Parathyroid adenoma (tissue), 2 donors: ENCODE measurements at regions not wholly inside any gene's neighbourhood (a gene's known extent, or its start where the extent isn't known, plus 50 kb on each side); places are given as distances from the start of the nearest gene placed in this dataset.

Experiments used
- H2AFZ ChIP-seq: fragments of 300-600 bp; sonication (generic); one replicate; pipeline ENCODE4 v1.7.0; 2017; ENCODE audit warnings: antibody characterized with exemption, mild to moderate bottlenecking
- H3K27ac ChIP-seq: fragments of 300-600 bp; sonication (generic); one replicate; pipeline ENCODE4 v1.7.0; 2017
- H3K27me3 ChIP-seq: fragments of 300-600 bp; sonication (generic); one replicate; pipeline ENCODE4 v1.7.0; 2017; ENCODE audit warnings: low read length; ENCODE audit not compliant: control insufficient read depth, insufficient read depth
- H3K36me3 ChIP-seq: fragments of 300-600 bp; sonication (generic); one replicate; pipeline ENCODE4 v1.7.0; 2017; ENCODE audit warnings: low read length; ENCODE audit not compliant: control insufficient read depth, insufficient read depth
- H3K4me1 ChIP-seq: fragments of 300-600 bp; sonication (generic); one replicate; pipeline ENCODE4 v1.7.0; 2017; ENCODE audit warnings: control low read depth
- H3K4me2 ChIP-seq: fragments of 300-600 bp; sonication (generic); one replicate; pipeline ENCODE4 v1.7.0; 2017; ENCODE audit warnings: low read length
- H3K4me3 ChIP-seq: fragments of 300-600 bp; sonication (generic); one replicate; pipeline ENCODE4 v1.7.0; 2017; ENCODE audit warnings: low read depth, low read length
- H3K79me2 ChIP-seq: fragments of 300-600 bp; sonication (generic); one replicate; pipeline ENCODE4 v1.7.0; 2017; ENCODE audit warnings: control low read depth
- H3K9ac ChIP-seq: fragments of 300-600 bp; sonication (generic); one replicate; pipeline ENCODE4 v1.7.0; 2017; ENCODE audit warnings: mild to moderate bottlenecking
- H3K9me3 ChIP-seq: fragments of 300-600 bp; sonication (generic); one replicate; pipeline ENCODE4 v1.7.0; 2017; ENCODE audit warnings: low read length; ENCODE audit not compliant: control insufficient read depth
- TF ChIP-seq, protein P1 (sequence below): fragments of 300-600 bp; sonication (generic); IDR thresholded peaks from one replicate; pipeline ENCODE4 v1.7.0; 2017; ENCODE audit warnings: antibody characterized with exemption, mild to moderate bottlenecking
- donor health status: primary hyperparathyroidism.

DNA sequence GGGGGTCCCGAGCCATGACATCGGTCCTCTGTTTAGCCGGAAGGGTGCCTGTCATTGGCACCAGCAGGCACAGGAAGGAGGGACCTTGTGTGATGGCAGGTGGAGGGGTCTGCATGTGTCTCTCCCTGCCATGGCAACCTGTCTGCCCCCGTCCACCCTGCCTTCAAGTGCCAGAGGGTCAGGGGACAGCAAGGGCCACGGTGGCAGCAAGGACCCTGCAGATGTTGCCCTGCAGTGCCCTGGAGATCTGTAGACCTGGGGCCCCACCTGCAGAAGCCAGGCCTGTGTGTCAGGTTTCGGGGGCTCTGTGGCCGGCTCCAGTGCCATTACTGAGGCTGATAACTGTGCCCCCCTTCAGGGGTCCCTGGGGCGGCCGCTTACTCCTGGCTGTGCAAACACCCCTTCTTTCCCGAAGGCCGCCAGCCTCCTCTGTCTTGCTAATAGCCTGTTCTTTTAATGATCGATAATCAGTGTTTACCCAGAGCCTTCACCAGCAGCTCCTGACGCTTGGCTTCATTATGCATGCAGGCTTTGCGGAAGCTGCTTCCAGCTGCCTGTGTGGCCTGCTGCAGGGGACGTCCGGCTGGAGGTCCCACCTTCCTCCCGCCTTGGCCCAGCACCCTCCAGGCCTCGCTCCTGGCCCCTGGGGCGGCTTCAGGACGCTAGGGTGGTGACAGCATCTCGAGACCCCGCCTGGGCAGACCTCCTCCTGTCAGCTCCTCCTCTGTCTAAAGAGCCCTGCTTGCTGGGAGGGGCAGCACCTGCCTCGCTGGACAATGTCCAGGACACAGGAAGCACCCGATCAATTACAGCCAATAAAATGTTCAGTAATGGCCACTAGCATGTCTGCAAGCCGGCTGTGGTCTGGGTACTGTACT is 153.0 kb downstream of the KIF26A start:
- Histone ChIP-seq H3K36me3 (no peaks in the 10 kb centered on the region), H3K4me3 (no peak overlapping the region), H3K9ac (no peak overlapping the region), H3K27me3 (no peaks in the 10 kb centered on the region), H3K4me1 (no peaks in the 10 kb centered on the region), H3K79me2 (no peaks in the 10 kb centered on the region), H3K9me3 (no peaks in the 10 kb centered on the region), H2AFZ (no peak overlapping the region), H3K27ac (no peak overlapping the region), H3K4me2 (no peak overlapping the region)
- TF ChIP-seq, protein P1, sequence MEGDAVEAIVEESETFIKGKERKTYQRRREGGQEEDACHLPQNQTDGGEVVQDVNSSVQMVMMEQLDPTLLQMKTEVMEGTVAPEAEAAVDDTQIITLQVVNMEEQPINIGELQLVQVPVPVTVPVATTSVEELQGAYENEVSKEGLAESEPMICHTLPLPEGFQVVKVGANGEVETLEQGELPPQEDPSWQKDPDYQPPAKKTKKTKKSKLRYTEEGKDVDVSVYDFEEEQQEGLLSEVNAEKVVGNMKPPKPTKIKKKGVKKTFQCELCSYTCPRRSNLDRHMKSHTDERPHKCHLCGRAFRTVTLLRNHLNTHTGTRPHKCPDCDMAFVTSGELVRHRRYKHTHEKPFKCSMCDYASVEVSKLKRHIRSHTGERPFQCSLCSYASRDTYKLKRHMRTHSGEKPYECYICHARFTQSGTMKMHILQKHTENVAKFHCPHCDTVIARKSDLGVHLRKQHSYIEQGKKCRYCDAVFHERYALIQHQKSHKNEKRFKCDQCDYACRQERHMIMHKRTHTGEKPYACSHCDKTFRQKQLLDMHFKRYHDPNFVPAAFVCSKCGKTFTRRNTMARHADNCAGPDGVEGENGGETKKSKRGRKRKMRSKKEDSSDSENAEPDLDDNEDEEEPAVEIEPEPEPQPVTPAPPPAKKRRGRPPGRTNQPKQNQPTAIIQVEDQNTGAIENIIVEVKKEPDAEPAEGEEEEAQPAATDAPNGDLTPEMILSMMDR = no peak

DNA sequence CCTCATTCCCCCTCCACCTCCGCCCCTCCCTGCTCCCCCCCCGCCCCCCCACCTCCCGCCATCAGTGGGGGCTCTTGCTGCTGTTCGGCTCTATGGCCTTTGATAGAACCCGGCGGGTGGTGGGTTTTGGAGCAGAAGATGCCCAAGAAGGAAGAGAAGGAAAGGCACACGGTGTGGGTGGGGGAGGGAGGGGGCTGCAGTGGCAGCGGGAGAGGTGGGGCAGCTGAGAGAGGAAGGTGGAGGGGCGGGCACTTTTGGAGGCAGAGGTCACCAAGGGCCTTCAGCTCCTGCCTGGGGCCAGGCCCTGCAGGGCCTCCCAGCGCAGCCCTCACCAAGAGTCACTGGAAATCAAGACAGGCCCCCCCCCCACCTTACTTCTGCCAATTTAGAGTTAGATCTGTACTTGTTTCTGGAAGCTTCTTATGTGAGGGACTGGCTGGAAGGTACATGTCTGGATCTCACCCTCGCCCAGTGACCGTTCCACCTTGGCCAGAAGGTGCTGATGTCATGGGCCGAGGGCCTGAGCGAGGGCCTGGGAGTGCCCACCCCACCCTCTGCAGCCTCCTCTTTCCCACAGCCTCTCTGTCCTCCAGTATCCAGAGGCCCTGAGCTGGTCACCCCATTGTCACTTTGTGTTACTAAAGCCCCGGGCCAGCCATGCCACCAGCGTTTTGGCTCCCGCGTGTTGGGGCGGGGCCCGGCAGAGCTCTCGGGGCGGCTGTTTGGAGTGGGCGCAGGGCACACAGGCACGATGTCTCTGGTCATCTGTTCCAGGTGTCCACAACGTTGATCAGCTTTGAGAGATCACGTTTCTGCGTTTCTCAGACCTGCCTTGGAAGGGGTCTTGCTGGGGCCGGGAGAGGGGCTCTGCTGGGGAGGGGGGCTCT is 153.9 kb downstream of the KIF26A start:
- no peaks in the 10 kb centered on the region for H3K36me3 ChIP-seq
- TF ChIP-seq, protein P1 = no peak
- H3K27me3 ChIP-seq = no peaks in the 10 kb centered on the region
- no peaks in the 10 kb centered on the region for H3K79me2 ChIP-seq
- H3K9ac ChIP-seq = no peak overlapping the region
- H3K4me3 ChIP-seq = no peak overlapping the region
- H3K9me3 ChIP-seq = no peaks in the 10 kb centered on the region
- H3K4me1 ChIP-seq = no peaks in the 10 kb centered on the region
- H2AFZ ChIP-seq = no peak overlapping the region
- no peak overlapping the region for H3K27ac ChIP-seq
- H3K4me2 ChIP-seq = no peak overlapping the region

DNA sequence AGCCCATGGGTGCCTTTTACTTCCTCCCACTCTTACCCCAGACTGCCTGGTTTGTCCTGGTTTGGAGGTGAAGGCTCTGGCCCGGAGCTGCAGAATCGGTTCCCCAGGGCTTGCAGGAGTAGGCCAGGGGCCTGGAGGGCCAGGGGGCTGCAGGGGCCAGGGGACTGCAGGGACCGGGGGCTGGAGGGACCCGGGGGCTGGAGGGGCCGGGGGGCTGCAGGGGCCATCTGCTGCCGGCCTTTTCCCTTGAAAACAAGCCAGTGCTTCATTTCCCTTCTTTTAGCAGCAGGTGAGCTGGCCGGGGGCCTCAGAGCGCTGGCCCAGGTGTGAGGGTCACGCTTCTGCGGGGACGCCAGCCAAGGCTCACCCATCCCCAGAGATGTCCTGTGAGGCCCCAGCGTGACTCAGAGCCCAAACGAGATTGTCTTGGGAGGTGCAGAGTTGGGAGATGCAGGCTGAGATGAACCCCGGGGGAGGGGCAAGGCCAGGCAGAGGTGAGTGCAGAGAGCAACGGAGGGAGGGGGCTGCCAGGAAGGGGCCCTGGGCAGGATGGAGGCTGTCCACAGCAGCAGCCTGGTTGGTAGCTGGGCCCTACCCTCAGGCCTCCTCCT is 154.9 kb downstream of the KIF26A start:
- H3K4me2 ChIP-seq = no peak overlapping the region
- H3K9me3 ChIP-seq = no peaks in the 10 kb centered on the region
- H3K9ac ChIP-seq = no peak overlapping the region
- H3K27ac ChIP-seq = no peak overlapping the region
- TF ChIP-seq, protein P1 = no peak
- H3K4me1 ChIP-seq = no peaks in the 10 kb centered on the region
- H2AFZ ChIP-seq = no peak overlapping the region
- H3K27me3 ChIP-seq = no peaks in the 10 kb centered on the region
- H3K36me3 ChIP-seq = no peaks in the 10 kb centered on the region
- H3K79me2 ChIP-seq = no peaks in the 10 kb centered on the region
- H3K4me3 ChIP-seq = no peak overlapping the region

DNA sequence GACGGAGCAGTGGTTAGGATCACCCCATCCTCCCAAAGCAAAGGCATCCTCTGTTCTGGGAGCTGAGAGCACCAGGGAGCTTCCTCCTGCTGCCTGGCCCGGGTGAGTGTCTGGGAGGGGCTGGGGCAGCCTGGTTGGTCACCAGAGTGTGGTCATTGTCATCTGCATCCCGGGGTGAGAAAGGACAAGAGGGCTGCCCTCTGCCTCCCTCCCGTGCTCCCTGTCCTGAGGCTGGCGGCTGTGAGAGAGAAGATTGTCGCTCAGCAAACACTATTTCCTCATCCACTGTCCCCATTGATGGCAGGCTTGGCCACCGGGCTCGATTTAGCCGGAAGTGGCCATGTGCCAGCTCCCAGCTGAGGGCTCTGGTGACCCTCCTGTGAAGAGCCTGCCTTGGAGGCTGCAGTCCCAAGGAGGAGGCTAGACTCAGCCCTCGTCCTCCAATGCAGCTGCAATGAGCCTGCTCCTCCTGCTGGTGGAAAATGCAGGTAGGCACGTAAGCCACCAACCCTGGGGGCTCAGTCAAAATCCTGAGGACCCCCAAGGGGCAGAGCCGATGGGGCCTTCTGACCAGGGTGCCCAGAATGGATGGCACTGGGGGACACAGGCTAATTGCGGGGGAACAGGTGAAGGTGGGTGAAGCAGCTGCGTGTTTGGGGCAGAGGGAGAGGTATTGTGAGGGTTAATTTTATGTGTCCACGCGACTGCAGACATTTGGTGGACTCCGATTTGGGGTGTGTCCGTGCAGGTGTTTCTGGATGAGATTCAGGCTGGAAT is 155.7 kb downstream of the KIF26A start:
- H3K4me1 ChIP-seq = no peaks in the 10 kb centered on the region
- TF ChIP-seq, protein P1 = no peak

More for the DNA sequence above, 155.7 kb downstream of the KIF26A start:
- H3K9ac ChIP-seq = no peak overlapping the region
- no peaks in the 10 kb centered on the region for H3K36me3 ChIP-seq
- no peaks in the 10 kb centered on the region for H3K79me2 ChIP-seq
- no peak overlapping the region for H3K27ac ChIP-seq
- no peaks in the 10 kb centered on the region for H3K27me3 ChIP-seq
- H2AFZ ChIP-seq = no peak overlapping the region
- no peaks in the 10 kb centered on the region for H3K9me3 ChIP-seq
- no peak overlapping the region for H3K4me2 ChIP-seq
- no peak overlapping the region for H3K4me3 ChIP-seq
